Fibroblast of lung (primary cell): ENCODE measurements at regions not wholly inside any gene's neighbourhood (a gene's known extent, or its start where the extent isn't known, plus 50 kb on each side); places are given as distances from the start of the nearest gene placed in this dataset.
A peak's percentile ranks its signal among the peaks of the same experiment; 100 is the strongest.

Source experiments
- DNase-seq, 2 donors: peaks; one replicate each; pipeline versions ENCODE4 v3.0.0 to v3.0.0-alpha.2; 2010; ENCODE audit warnings: low read depth in 2 of 2
- H2AFZ ChIP-seq: 2 replicates; pipeline ENCODE4 v1.5.1; 2012; ENCODE audit warnings: low read length, control low read depth, inconsistent platforms
- H3K27ac ChIP-seq: 2 replicates; pipeline ENCODE4 v1.5.1; 2011; ENCODE audit warnings: low read length, control low read depth; ENCODE audit not compliant: insufficient read depth
- H3K27me3 ChIP-seq: 2 replicates; pipeline ENCODE4 v1.5.1; 2011; ENCODE audit warnings: mild to moderate bottlenecking, low read length; ENCODE audit not compliant: control insufficient read depth, insufficient read depth
- H3K36me3 ChIP-seq: 2 replicates; pipeline ENCODE4 v1.5.1; 2011; ENCODE audit warnings: low read length; ENCODE audit not compliant: control insufficient read depth, insufficient read depth
- H3K4me1 ChIP-seq: 2 replicates; pipeline ENCODE4 v1.5.1; 2011; ENCODE audit warnings: low read length; ENCODE audit not compliant: control insufficient read depth, insufficient read depth; ENCODE audit errors: extremely low read depth
- H3K4me2 ChIP-seq: 2 replicates; pipeline ENCODE4 v1.5.1; 2011; ENCODE audit warnings: low read length, control low read depth; ENCODE audit not compliant: insufficient read depth; ENCODE audit errors: extremely low read depth
- H3K4me3 ChIP-seq, 4 experiments: fragments of 200-600 bp in 1 of 4; sonication (generic) in 1 of 4; replicated peaks in 1 of 4; 2 replicates each; pipeline ENCODE4 v1.5.1; 2011 to 2016; ENCODE audit warnings: low read length in 4 of 4, low read depth in 3 of 4, mild to moderate bottlenecking in 3 of 4, control low read depth in 2 of 4, inconsistent platforms in 1 of 4, mixed read lengths in 1 of 4; ENCODE audit not compliant: insufficient read depth in 1 of 4; ENCODE audit errors: control extremely low read depth in 1 of 4
- H3K79me2 ChIP-seq: 2 replicates; pipeline ENCODE4 v1.5.1; 2012; ENCODE audit warnings: mild to moderate bottlenecking, low read length, inconsistent platforms; ENCODE audit not compliant: control insufficient read depth, insufficient read depth
- H3K9ac ChIP-seq: 2 replicates; pipeline ENCODE4 v1.5.1; 2011; ENCODE audit warnings: mild to moderate bottlenecking, low read length, control low read depth; ENCODE audit not compliant: insufficient read depth
- H3K9me3 ChIP-seq: 2 replicates; pipeline ENCODE4 v1.5.1; 2012; ENCODE audit warnings: low read depth, low read length; ENCODE audit not compliant: control insufficient read depth, insufficient read depth
- H4K20me1 ChIP-seq: 2 replicates; pipeline ENCODE4 v1.5.1; 2011; ENCODE audit warnings: low read length; ENCODE audit not compliant: control insufficient read depth, insufficient read depth; ENCODE audit errors: extremely low read depth
- CTCF ChIP-seq, 2 donors: IDR thresholded peaks in 1 of 2; conservative IDR thresholded peaks in 1 of 2; 1 replicate in 1 of 2; 2 replicates in 1 of 2; pipeline ENCODE4 v1.5.1; 2011 to 2012; ENCODE audit warnings: low read length in 2 of 2, control low read depth in 1 of 2, inconsistent platforms in 1 of 2, low read depth in 1 of 2, mild to moderate bottlenecking in 1 of 2
- EZH2 ChIP-seq: IDR thresholded peaks from 2 replicates; pipeline ENCODE4 v1.5.1; 2012; ENCODE audit warnings: low read length, control low read depth, mild to moderate bottlenecking; ENCODE audit errors: missing control alignments

DNA sequence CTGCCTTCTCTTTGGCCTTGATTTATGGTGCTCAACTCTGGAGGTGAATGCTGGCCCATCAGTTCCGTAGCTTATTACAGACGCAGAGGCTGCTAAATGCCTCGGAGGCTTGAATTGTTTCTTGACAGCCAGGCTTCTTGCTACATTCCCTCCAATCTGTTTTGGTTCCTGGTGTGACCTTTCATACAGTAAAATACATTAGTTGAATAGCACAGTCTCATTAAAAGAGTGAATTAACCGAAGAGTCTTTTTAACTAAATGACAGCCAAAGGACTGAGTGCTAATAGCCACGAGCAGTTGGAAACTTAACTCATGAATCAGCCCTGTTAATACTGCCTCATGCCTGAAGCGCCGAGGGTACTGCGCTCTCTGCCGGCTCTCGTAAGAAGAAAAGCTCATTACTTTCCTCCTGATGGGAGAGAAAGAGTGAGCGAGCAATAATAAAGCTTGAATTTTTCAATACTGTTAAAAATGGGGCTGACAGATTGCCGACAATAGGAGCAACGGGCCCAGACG lies 236.4 kb upstream of the GPR26 start:
- Histone ChIP-seq H2AFZ (no peak overlapping the region), H3K4me2 (no peak overlapping the region), H3K9me3 (no peaks in the 10 kb centered on the region), H3K27me3 (no peaks in the 10 kb centered on the region), H3K4me1 (no peaks in the 10 kb centered on the region), H3K9ac (no peak overlapping the region), H3K36me3 (no peaks in the 10 kb centered on the region), H4K20me1 (no peaks in the 10 kb centered on the region), H3K27ac (no peak overlapping the region), H3K4me3 (no peak overlapping the region), H3K79me2 (no peaks in the 10 kb centered on the region)
- TF ChIP-seq CTCF (conservative IDR thresholded peaks at IDR 0.05 in 1 of 2, IDR thresholded peaks at IDR 0.05 in 1 of 2; ENCODE audit: low read depth in 1 of 2, low read length in 2 of 2) (no peak), EZH2 (no peak)
- DNase-seq = peak in 1 of 2 donors; percentile 11

DNA sequence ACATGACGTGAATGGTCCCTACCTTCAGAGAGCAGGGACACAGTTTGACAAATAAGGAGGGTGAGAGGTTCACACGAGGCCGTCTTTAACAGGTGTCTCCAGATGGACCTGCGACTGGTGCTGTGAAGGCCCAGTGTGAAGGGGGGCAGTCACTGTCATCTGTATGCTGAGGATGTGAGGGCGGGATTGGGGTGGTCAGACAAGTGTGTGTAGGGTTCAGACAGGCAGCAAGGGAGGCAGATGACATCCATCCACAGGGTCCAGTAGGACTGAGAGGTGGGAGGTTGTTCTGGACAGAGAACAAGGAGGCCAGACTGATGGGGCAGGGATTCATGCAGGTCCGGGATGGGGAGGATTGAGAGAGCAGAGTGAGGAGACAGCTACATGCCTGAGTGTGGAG lies 232.6 kb upstream of the GPR26 start:
- no peak for TF ChIP-seq CTCF (conservative IDR thresholded peaks at IDR 0.05 in 1 of 2, IDR thresholded peaks at IDR 0.05 in 1 of 2; ENCODE audit: low read depth in 1 of 2, low read length in 2 of 2)
- no peak for TF ChIP-seq EZH2
- Histone ChIP-seq H3K4me3 (no peak overlapping the region), H3K4me1 (no peaks in the 10 kb centered on the region), H3K79me2 (no peaks in the 10 kb centered on the region), H3K27ac (no peak overlapping the region), H3K27me3 (no peaks in the 10 kb centered on the region), H3K9me3 (no peaks in the 10 kb centered on the region), H3K36me3 (no peaks in the 10 kb centered on the region), H2AFZ (no peak overlapping the region), H3K9ac (no peak overlapping the region), H3K4me2 (no peak overlapping the region), H4K20me1 (no peaks in the 10 kb centered on the region)
- DNase-seq = no peak

DNA sequence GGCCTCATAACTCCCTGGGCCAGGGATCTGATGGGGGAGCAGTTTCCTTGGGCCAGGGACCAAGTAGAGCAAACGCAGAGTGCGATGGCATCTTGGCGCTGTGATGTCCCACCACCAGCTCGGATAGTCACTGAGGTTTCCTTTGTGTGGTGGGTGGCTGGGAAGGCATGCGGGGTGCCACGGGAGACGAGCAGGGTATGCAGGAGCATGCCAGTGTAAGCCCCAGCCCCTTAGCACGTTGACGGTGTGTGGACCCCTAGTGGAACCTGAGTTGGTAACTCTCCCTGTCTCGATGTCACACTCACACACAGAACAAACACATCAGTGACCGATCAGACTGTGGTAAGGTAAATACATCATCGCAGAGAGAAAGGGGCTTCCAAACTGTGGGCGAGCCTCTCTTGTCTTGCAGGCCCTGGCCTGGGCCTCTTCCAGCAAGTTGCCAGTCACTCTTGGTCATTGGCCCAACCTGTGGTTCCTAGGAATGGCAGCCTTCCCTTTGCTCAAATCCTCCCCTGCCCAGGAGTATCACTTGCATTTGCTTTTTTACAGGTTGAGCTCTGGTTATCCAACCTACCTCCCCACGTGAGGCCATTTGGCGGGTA lies 231.6 kb upstream of the GPR26 start:
- H3K4me1 ChIP-seq = no peaks in the 10 kb centered on the region
- H4K20me1 ChIP-seq = no peaks in the 10 kb centered on the region
- H3K27ac ChIP-seq = no peak overlapping the region
- H3K9ac ChIP-seq = no peak overlapping the region
- no peaks in the 10 kb centered on the region for H3K27me3 ChIP-seq
- no peak for TF ChIP-seq CTCF (conservative IDR thresholded peaks at IDR 0.05 in 1 of 2, IDR thresholded peaks at IDR 0.05 in 1 of 2; ENCODE audit: low read depth in 1 of 2, low read length in 2 of 2)
- TF ChIP-seq EZH2 = no peak
- no peaks in the 10 kb centered on the region for H3K9me3 ChIP-seq
- H3K36me3 ChIP-seq = no peaks in the 10 kb centered on the region
- no peak for DNase-seq
- no peak overlapping the region for H3K4me3 ChIP-seq
- H2AFZ ChIP-seq = no peak overlapping the region
- no peak overlapping the region for H3K4me2 ChIP-seq
- H3K79me2 ChIP-seq = no peaks in the 10 kb centered on the region
